AG09309 (cell line): ENCODE measurements at regions not wholly inside any gene's neighbourhood (a gene's known extent, or its start where the extent isn't known, plus 50 kb on each side); places are given as distances from the start of the nearest gene placed in this dataset.

ENCODE experiments used
- DNase-seq: peaks from one replicate; pipeline ENCODE4 v3.0.0-alpha.2; 2010; ENCODE audit warnings: low read depth
- H3K4me3 ChIP-seq: 2 replicates; pipeline ENCODE4 v1.5.1; 2011; ENCODE audit warnings: mild to moderate bottlenecking, low read depth, low read length, moderate library complexity; ENCODE audit not compliant: control insufficient read depth
- CTCF ChIP-seq: IDR thresholded peaks from 2 replicates; pipeline ENCODE4 v1.5.1; 2011; ENCODE audit warnings: mild to moderate bottlenecking, low read depth, low read length, inconsistent platforms; ENCODE audit not compliant: insufficient read depth, control insufficient read depth; ENCODE audit errors: missing control alignments

GRCh38 chr2:238761868-238762267 lies 86.0 kb upstream of the TWIST2 start:
- TF ChIP-seq CTCF = no peak
- DNase-seq = no peak
- no peak overlapping the region for H3K4me3 ChIP-seq

DNA sequence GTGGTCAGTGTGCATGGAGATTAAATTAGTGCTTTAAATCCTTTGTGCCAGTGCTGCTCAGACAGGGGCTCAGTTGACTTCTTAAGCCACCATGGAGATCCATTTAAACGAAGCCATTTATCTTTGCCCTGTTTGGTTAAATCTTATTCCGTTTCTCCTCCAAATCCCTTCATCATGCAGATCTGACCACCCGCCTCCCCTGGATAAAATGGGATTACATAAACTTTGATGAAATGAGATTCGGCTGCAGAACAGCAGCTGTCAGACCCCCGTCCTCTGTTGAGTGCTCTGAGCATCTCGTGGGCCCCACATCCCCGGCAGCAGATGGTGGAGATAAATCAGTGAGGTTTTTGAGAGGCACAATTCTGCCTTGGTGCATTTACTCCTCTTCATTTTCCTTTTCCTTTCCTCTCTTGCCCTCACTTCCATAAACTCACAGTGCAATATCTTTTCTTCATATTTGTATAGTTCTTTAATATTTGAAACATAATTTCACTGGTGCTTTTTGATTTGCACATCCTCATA lies 84.4 kb upstream of the TWIST2 start:
- TF ChIP-seq CTCF = no peak
- no peak overlapping the region for H3K4me3 ChIP-seq
- DNase-seq = no peak

- DNase-seq = no peak
- no peak overlapping the region for H3K4me3 ChIP-seq
- no peak for TF ChIP-seq CTCF
These were observed 82.3 kb upstream of the TWIST2 start for GRCh38 chr2:238765590-238765989.

DNA sequence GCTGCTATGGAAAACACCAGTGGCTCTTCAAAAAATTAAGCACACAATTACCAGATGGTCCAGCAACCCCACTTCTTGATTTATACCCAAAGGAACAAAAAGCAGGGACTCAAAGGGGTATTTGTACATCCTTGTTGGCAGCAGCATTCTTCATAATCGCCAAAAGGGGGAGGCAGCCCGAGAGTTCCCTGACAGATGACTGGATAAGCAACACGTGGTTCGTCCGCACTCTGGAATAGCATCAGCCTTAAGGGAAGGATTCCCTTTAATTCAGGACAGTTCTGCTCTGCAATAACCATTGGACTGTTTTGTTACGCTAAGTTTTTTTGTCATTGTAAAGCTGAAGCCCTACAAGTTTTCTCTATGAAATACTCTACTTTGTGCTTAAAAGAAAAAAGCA lies 76.7 kb upstream of the TWIST2 start:
- DNase-seq = no peak
- peak; percentile 18 for TF ChIP-seq CTCF
- H3K4me3 ChIP-seq = no peak overlapping the region

- TF ChIP-seq CTCF = no peak
- H3K4me3 ChIP-seq = no peak overlapping the region
- no peak for DNase-seq
These were observed 76.2 kb upstream of the TWIST2 start for GRCh38 chr2:238771639-238772038.

DNA sequence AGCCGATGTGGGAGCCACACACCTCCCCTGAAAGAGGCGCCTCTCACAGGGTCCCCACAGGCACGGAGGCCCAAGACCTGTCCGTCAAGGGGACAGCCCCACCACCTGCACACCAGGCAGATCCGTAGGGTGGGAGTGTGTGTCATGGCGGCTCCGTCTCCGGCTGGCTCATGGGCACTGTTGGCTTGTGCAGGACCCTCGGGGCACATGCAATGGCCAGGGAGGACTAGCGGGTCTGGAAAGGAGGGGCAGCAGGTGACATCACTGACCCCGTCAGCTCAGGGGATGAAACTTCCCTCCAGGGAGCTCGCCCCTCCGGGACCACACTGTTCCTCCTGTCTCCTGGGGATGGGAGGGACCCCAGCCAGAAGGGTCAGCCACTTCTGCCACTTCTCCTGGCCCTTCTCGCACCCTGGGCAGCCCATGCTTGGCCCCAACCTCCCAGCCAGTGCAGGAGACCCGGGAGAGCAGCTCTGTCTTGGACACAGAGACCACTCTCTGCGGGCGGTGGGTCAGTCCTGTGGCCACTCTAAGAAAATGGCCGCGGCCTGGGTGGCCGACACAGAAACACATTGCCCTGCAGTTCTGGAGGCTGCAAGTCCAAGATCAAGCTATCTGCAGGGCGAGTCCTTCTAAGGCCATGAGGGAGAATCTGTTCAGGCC lies 75.1 kb upstream of the TWIST2 start:
- TF ChIP-seq CTCF = no peak
- H3K4me3 ChIP-seq = no peak overlapping the region
- DNase-seq = no peak
